Subcutaneous abdominal adipose tissue (tissue), 5 donors: ENCODE measurements at regions not wholly inside any gene's neighbourhood (a gene's known extent, or its start where the extent isn't known, plus 50 kb on each side); places are given as distances from the start of the nearest gene placed in this dataset.
A peak's percentile ranks its signal among the peaks of the same experiment; 100 is the strongest.

ENCODE experiments used
- H3K27ac ChIP-seq: one replicate; pipeline ENCODE4 v1.7.0; 2013; ENCODE audit warnings: low read depth, mild to moderate bottlenecking, inconsistent platforms, low read length, moderate library complexity
- H3K27me3 ChIP-seq, 5 donors: one replicate each; pipeline ENCODE4 v1.7.0; 2013; ENCODE audit warnings: low read length in 5 of 5, inconsistent platforms in 1 of 5; ENCODE audit not compliant: control insufficient read depth in 5 of 5, insufficient read depth in 4 of 5
- H3K36me3 ChIP-seq, 5 donors: one replicate each; pipeline ENCODE4 v1.7.0; 2013; ENCODE audit warnings: low read length in 5 of 5; ENCODE audit not compliant: control insufficient read depth in 5 of 5, insufficient read depth in 5 of 5
- H3K4me1 ChIP-seq, 5 donors: one replicate each; pipeline ENCODE4 v1.7.0; 2013; ENCODE audit warnings: low read length in 5 of 5, mild to moderate bottlenecking in 3 of 5, moderate library complexity in 1 of 5; ENCODE audit not compliant: control insufficient read depth in 5 of 5, insufficient read depth in 5 of 5
- H3K4me3 ChIP-seq, 5 donors: one replicate each; pipeline ENCODE4 v1.7.0; 2013; ENCODE audit warnings: low read length in 5 of 5, low read depth in 1 of 5
- H3K9ac ChIP-seq, 5 donors: one replicate each; pipeline ENCODE4 v1.7.0; 2013; ENCODE audit warnings: low read length in 5 of 5, mild to moderate bottlenecking in 4 of 5, moderate library complexity in 3 of 5
- H3K9me3 ChIP-seq, 5 donors: one replicate each; pipeline ENCODE4 v1.7.0; 2013; ENCODE audit warnings: low read length in 5 of 5; ENCODE audit not compliant: control insufficient read depth in 5 of 5
- donor health status: healthy.
- donor health status: healthy.
- donor health status: healthy.
- donor health status: healthy.
- donor health status: healthy.

GRCh38 chr15:91692596-91692995 lies 160.9 kb upstream of the SLCO3A1 start:
- no peak overlapping the region for H3K27ac ChIP-seq
- no peak overlapping the region for H3K9ac ChIP-seq
- no peak overlapping the region for H3K4me3 ChIP-seq
- H3K36me3 ChIP-seq: no peaks in the 10 kb centered on the region
- H3K27me3 ChIP-seq: no peaks in the 10 kb centered on the region
- H3K4me1 ChIP-seq: peaks cover 0 to 14% (median 6%) of the 10 kb centered on the region in 5 donors
- peaks cover 0 to 2% (median 0%) of the 10 kb centered on the region in 5 donors for H3K9me3 ChIP-seq

DNA sequence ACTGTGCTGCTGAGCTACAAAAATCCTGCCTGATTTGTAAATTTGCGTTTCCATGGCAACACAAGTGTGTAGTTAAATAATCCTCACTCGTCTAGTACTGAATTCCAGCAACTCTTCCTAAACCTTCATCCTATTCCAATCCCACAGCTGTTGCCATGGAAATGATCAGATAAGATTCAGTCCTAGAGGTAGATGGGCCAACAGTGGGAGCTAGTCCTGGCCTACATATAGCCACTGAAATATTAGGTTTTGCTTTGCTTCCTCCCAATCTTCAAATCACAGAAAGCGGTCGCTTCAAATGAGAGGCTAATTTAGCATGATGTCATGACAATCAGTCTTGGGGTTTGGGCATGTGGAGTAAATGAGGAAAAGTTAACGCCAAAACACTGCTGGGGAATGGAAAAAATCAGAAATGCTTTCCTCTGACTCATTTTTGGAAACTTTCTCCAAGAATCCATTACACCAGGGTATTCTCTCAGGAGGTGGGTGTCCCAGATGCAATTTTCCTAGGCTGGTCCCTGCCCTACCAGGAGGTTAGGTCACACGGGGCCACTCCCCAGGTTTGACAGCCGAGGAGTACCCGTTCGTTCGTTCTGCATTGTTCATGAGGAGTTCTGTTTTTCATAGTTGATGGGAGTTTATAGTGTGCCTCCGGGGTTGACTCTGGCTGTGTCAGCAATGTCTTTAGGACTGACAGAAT lies 159.2 kb upstream of the SLCO3A1 start:
- H3K9me3 ChIP-seq: no peaks in the 10 kb centered on the region
- peak overlapping the region in 4 of 5 donors; percentile 53 to 85 (median 76) for H3K9ac ChIP-seq
- no peaks in the 10 kb centered on the region for H3K36me3 ChIP-seq
- peak overlapping the region; percentile 6 to 78 (median 46) for H3K4me3 ChIP-seq
- H3K27me3 ChIP-seq: no peaks in the 10 kb centered on the region
- peaks cover 0 to 14% (median 6%) of the 10 kb centered on the region in 5 donors for H3K4me1 ChIP-seq
- H3K27ac ChIP-seq: peak overlapping the region; percentile 99

- Histone ChIP-seq H3K36me3 (no peaks in the 10 kb centered on the region), H3K27me3 (no peaks in the 10 kb centered on the region), H3K9ac (peak overlapping the region in 4 of 5 donors; percentile 53 to 85 (median 76)), H3K9me3 (no peaks in the 10 kb centered on the region), H3K4me1 (peaks cover 0 to 14% (median 6%) of the 10 kb centered on the region in 5 donors), H3K4me3 (peak overlapping the region; percentile 6 to 78 (median 46)), H3K27ac (peak overlapping the region; percentile 99)
These were observed 158.7 kb upstream of the SLCO3A1 start for GRCh38 chr15:91694831-91695210.

DNA sequence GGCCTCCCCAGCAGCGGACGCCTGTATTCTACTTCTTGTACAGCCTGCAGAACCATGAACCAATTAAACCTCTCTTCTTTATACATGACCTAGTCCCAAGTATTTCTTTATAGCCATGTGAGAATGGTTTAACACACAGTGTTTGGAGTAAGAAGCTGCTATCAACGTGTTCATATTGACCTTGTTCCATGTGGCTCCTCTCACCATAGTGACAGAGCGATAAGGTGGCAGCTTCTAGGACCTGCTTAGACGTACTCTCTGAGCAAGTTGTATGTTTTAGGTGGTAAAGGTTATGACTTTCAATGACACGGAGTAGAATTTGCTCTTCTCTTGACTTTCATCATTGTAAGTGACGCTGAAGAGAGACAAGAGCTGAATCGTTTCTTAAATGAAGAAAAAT lies 157.7 kb upstream of the SLCO3A1 start:
- H3K27ac ChIP-seq: no peak overlapping the region
- H3K36me3 ChIP-seq: no peaks in the 10 kb centered on the region
- no peak overlapping the region for H3K4me3 ChIP-seq
- H3K27me3 ChIP-seq: no peaks in the 10 kb centered on the region
- H3K9ac ChIP-seq: no peak overlapping the region
- no peaks in the 10 kb centered on the region for H3K9me3 ChIP-seq
- H3K4me1 ChIP-seq: peaks cover 0 to 14% (median 6%) of the 10 kb centered on the region in 5 donors

DNA sequence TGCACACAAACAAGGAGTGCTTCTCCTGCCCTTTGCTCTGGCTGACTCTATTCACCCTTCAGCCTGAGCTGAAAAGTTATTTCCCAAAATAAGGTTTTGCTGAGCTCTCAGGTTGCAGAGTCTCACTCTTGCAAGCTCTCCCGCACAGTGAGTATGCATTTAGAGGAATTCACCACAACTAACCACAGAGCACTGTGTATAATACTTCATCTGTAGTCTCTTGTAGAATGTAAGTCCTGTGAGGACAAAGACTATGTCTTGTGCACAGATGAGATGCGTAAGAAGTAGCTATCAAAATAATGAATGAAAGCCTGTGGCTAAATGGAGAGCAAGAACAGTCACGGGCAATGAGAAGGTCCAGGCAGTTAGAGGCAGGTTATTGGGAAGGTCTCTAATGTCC lies 156.5 kb upstream of the SLCO3A1 start:
- H3K9me3 ChIP-seq: no peaks in the 10 kb centered on the region
- no peaks in the 10 kb centered on the region for H3K27me3 ChIP-seq
- H3K4me1 ChIP-seq: peaks cover 0 to 14% (median 6%) of the 10 kb centered on the region in 5 donors
- H3K27ac ChIP-seq: no peak overlapping the region
- no peak overlapping the region for H3K9ac ChIP-seq
- no peaks in the 10 kb centered on the region for H3K36me3 ChIP-seq
- H3K4me3 ChIP-seq: no peak overlapping the region

DNA sequence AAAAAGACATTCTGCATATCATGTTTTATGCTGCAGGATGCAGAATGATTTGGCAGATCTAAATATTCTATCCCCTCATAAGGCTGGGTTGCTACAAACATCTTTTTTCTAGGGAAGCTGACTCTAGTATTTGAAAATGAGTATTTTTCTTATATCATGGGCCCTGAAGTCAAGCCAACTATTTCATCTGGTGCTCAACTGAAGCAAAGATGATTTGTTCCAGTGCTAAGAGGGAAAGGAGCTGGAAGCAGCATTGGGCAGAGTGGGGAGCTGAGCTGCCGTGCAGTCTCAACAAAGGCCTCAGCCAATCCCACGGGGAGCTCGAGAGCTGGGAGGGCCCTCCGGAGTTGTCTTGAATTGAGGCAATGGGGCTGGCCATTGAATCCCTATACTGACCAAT lies 155.3 kb upstream of the SLCO3A1 start:
- H3K4me1 ChIP-seq: peaks cover 0 to 14% (median 6%) of the 10 kb centered on the region in 5 donors
- no peaks in the 10 kb centered on the region for H3K27me3 ChIP-seq
- no peak overlapping the region for H3K4me3 ChIP-seq
- H3K27ac ChIP-seq: no peak overlapping the region
- no peaks in the 10 kb centered on the region for H3K9me3 ChIP-seq
- no peaks in the 10 kb centered on the region for H3K36me3 ChIP-seq
- H3K9ac ChIP-seq: no peak overlapping the region

DNA sequence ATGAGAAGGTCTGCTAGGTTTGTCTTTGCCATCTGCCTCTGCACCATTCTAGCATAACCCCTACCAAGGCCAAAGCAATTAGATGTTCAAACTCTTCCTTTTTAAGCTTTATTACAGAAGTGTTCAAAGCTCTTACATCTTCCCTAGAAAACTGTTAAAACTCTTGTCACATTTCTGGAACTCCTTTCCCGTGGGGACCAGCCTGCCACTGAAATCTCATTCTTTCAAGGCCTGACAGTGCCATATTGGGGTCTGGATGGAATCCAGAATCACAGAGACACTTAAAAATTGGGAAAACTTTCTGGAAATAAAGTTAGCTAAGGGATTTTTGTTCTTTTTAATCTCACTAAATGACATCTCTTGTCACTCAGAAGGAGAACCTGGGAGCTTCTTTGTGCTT lies 153.8 kb upstream of the SLCO3A1 start:
- Histone ChIP-seq H3K4me3 (no peak overlapping the region), H3K4me1 (peaks cover 0 to 2% (median under 1%) of the 10 kb centered on the region in 5 donors), H3K27me3 (no peaks in the 10 kb centered on the region)

DNA sequence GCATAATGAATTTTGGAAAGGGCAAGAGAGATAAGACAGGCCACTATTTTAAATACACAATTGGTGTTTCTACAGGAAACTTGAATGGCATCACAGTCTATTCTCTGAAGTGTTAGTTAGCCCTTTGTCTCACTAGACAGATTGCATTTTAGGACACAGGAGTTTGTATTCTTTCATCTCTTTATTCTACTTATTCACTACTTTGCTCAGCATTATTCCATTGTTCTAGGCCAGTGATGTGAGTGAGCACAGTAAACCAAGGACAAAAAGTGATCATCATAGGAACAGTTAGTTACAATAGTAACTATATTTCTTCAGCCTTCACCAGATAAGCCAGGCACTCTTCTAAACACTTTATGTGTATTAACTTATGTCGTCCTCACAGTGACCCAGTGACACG lies 150.2 kb upstream of the SLCO3A1 start:
- Histone ChIP-seq H3K9ac (no peak overlapping the region), H3K4me3 (no peak overlapping the region), H3K27ac (no peak overlapping the region), H3K27me3 (no peaks in the 10 kb centered on the region), H3K36me3 (no peaks in the 10 kb centered on the region), H3K4me1 (peaks cover 0 to 12% (median 3%) of the 10 kb centered on the region in 5 donors), H3K9me3 (no peaks in the 10 kb centered on the region)

More for the DNA sequence above, 153.8 kb upstream of the SLCO3A1 start:
- no peaks in the 10 kb centered on the region for H3K9me3 ChIP-seq
- no peak overlapping the region for H3K27ac ChIP-seq
- no peak overlapping the region for H3K9ac ChIP-seq
- no peaks in the 10 kb centered on the region for H3K36me3 ChIP-seq

- no peaks in the 10 kb centered on the region for H3K9me3 ChIP-seq
- H3K27me3 ChIP-seq: no peaks in the 10 kb centered on the region
- no peaks in the 10 kb centered on the region for H3K36me3 ChIP-seq
- H3K4me3 ChIP-seq: no peak overlapping the region
- H3K27ac ChIP-seq: no peak overlapping the region
- H3K4me1 ChIP-seq: peaks cover 0 to 12% (median 3%) of the 10 kb centered on the region in 5 donors
- H3K9ac ChIP-seq: no peak overlapping the region
These were observed 149.2 kb upstream of the SLCO3A1 start for GRCh38 chr15:91704343-91704742.

DNA sequence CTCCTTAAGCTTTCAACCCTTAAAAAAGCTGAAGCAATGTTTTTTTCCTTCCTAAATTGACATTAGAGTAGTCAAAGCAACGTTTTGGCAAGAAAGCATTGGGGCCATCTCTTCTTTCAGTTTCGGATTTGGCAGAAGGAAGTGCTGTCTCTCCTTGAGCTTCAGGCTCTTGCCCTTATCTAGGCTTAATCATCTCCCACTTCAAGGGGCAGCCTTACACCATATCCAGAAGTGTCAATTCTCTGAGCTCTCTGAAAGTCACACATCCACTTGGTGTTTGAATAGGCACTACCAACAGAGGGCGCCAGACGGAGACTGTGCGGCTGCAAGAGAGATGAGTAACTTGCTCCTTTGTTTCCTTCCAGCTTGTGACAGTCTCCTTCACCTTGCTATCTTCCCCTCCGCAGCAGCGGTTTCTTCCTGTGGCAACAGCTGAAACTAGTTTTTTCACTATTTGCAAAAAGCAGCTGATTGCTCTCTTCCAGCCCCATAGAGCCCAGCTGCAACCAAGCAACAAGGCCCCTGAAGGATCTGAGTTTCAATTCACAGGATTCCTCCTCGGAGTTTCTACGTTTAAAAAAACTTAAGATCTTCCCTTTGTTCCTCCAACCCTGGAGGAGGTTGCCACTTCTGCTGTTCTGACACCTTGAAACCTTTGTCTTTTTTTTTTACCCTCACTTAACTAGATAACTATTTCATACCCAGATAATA lies 147.0 kb upstream of the SLCO3A1 start:
- no peaks in the 10 kb centered on the region for H3K9me3 ChIP-seq
- H3K4me1 ChIP-seq: peaks cover 0 to 12% (median 3%) of the 10 kb centered on the region in 5 donors
- no peak overlapping the region for H3K27ac ChIP-seq
- no peaks in the 10 kb centered on the region for H3K36me3 ChIP-seq
- no peak overlapping the region for H3K9ac ChIP-seq
- H3K27me3 ChIP-seq: peaks cover 0 to 3% (median 0%) of the 10 kb centered on the region in 5 donors
- peak overlapping the region in 3 of 5 donors; percentile 19 to 42 (median 26) for H3K4me3 ChIP-seq
